GM18499 (cell line): ENCODE measurements at regions not wholly inside any gene's neighbourhood (a gene's known extent, or its start where the extent isn't known, plus 50 kb on each side); places are given as distances from the start of the nearest gene placed in this dataset.

Experiments
- ATAC-seq: cut with Tn5 transposase; IDR thresholded peaks from one replicate; pipeline ENCODE4 v1.9.1; 2021; ENCODE audit warnings: moderate number of reproducible peaks; ENCODE audit not compliant: insufficient read depth, unreplicated experiment

- no peak for ATAC-seq
Observed at GRCh38 chr22:47929646-47930185, 1167.3 kb downstream of the TBC1D22A start.

- no peak for ATAC-seq
Observed at GRCh38 chr22:47929073-47929472, 1166.6 kb downstream of the TBC1D22A start.

- no peak for ATAC-seq
Observed at GRCh38 chr22:47928631-47929030, 1166.2 kb downstream of the TBC1D22A start.

DNA sequence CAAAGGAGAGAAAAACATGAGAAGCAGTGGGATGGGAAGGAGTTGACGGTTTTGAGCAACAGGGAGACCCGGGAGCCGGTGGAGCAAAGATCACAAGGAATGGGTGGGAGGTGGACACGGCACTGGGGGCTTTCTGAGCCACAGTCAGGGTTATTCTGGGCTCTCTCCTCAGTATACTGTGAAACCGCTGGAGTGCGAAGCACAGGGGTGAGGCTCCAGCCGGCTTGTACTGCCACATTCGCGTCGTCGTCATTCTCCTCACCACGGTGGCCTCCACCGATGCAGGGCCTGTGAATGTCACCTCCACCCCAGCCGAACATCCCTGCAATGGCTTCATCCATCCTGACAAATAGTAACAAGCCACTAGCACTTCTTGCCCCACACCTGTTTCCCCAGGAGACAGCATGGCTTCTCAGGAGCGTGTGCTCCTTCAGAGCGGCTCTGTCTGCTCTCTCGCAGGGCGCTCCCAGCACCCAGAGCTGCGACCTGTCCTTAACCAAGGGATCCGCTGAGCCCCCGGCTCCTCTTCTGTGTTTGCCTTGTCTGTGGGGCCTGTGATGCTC lies 1165.3 kb downstream of the TBC1D22A start:
- ATAC-seq, result no peak

- no peak for ATAC-seq
Observed at GRCh38 chr22:47923011-47923427, 1160.6 kb downstream of the TBC1D22A start.

- no peak for ATAC-seq
Observed at GRCh38 chr22:47921906-47922305, 1159.5 kb downstream of the TBC1D22A start.

DNA sequence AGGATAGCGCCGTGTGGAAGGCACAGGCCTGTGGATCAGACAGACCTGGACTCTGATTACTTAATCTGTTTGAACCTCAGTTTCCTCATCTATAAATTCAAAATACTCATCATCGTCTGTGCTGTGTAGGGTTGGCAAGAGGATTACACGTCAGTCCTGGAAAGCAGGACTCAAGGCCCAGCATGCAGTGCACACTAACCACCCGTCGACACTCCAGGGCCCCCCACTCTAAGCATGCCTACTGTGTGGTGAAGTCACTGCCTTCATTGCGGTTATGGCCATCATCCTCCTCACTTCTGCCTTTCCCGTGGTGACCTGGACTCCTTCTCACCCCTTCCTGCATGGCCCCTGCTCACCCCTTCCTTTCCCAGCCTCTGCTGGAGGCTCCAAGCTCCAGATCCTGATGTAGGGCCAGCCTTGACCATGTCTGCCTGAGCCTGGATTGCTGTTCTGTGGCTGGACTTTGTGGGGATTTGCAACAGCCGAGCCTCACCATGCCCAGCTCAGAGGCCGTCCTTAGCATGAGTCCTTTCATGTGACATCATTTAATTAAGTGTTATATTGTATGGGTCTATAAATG lies 1158.0 kb downstream of the TBC1D22A start:
- no peak for ATAC-seq

DNA sequence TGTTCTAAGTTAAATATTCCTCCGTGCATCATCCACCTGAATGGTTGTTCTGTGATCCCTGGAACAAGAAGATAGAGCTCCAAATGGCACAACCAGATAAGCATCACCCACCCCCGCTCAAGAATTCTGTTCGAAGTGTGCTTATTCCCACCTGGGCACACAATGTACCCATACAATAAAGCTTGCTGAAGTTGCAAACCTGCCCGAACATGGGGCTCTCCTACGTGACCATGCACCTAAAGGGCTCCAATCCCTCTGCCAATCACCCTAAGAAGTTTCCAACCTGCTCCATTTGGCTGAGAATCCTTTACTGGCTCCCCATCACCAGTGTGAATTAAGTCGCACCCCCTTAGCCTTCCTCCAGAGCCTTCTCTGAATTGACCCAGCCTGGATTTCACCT lies 1157.4 kb downstream of the TBC1D22A start:
- no peak for ATAC-seq

- ATAC-seq, result no peak
Observed at GRCh38 chr22:47919001-47919441, 1156.6 kb downstream of the TBC1D22A start.

- ATAC-seq, result no peak
Observed at GRCh38 chr22:47918276-47918921, 1155.9 kb downstream of the TBC1D22A start.

DNA sequence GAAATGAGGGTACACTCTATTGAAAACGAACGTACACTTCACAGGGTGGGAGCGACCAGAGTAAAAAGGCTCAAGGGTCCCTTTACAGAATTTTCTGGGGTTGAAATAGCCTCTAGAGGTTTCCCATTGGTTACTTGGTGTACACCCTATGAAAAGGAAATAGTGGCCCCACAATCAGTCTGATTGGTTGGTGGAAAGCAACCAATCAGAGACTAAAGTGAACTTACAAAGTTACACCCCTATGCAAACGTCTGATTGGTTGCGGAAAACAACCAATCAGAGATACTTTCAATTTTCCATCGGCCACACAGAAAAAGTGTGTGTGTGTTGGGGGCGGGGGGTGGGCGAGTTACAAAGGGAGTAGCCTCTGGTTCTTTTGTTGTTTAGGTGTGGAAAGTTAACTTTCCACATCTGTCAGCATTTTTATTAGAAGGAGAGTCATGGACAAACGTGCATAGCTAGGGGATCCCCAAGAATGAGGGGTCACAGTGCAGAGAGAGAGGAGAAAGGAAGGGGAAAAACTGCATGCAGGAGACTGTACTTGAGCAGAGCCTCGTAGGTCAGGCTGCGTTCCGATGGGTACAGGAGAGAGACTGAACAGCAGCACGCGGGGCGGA lies 1152.1 kb downstream of the TBC1D22A start:
- ATAC-seq, result no peak

DNA sequence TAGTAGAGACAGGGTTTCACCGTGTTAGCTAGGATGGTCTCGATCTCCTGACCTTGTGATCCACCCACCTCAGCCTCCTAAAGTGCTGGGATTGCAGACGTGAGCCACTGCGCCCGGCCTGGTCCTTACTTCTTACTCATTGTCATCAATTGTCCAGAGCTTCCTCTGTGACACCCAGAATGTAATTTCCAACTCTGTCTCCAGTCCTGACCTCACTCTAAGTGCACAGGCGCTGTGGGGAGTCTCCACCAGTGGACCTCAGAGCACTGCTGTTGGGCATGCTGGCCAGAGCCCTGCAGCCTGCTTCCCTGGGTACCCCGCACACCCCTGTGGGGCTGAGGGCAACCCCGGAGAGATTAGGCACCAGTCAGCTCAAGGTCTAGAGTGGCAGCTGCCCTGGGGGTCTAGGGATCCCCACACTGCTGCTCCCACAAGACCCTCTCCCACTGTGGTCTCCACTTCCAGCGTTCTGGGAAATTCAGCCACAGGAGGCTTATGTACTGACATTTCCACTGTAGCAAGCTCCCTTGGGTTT lies 1140.3 kb downstream of the TBC1D22A start:
- no peak for ATAC-seq

DNA sequence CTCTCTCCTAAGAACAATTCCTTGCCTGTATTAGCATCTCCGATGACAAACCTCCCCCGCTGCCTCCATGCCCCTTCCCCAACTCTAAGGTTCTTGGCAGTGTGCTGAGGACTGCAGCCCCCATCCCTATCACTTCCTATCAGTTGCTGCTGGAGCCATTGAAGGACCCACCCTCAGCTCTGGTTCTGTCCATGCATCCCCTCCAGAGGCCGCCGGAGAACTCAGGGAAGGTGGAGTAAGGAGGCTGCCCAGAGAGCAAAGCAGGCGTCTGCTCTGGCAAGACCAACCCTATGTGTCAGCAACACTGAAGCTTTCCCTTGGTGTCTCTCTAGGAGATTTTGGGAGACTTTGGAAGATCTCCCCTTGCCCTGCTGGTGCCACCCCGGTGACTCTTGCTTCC lies 1139.5 kb downstream of the TBC1D22A start:
- ATAC-seq, result no peak

GRCh38 chr22:47899894-47900293 lies 1137.4 kb downstream of the TBC1D22A start:
- ATAC-seq, result no peak

DNA sequence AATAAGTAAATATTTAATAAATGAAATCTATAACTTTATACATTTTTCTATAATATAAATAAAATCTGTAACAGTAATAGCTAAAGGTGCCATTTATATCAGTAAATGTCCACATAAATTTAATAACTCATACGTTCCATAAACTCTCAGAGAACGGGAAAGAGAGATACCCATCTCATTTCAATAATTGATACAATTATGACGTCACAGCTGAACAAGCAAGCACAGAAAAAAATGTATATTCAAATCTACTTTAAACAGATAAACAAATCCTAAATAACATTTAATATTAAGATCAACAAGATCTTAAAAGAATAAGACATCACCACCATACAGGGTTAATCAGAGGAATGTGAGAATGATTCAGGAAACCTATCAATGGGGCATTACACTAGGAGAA lies 1136.5 kb downstream of the TBC1D22A start:
- ATAC-seq, result no peak

GRCh38 chr22:47891609-47892008 lies 1129.2 kb downstream of the TBC1D22A start:
- no peak for ATAC-seq

DNA sequence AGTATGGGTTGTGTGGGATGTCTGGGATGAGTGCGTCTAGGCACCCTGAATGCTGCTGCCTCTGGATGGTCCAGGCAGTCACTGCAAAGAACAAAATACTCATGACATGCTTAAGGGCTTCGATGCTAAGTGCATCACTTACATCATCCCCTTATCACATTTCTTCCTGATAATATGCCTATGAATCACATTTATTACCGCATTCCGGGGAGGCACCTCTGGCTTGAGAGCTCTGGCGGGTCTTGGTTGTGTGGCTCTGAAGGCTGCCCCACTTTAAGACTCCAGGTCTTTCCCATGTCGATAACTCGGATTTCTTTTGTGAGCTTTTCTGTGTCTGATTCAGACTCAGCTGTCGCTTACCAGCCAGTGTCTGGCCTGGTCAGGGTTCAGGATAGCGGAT lies 1126.4 kb downstream of the TBC1D22A start:
- no peak for ATAC-seq

GRCh38 chr22:47884775-47885174 lies 1122.3 kb downstream of the TBC1D22A start:
- ATAC-seq, result no peak

- no peak for ATAC-seq
Observed at GRCh38 chr22:47884200-47884599, 1121.8 kb downstream of the TBC1D22A start.

DNA sequence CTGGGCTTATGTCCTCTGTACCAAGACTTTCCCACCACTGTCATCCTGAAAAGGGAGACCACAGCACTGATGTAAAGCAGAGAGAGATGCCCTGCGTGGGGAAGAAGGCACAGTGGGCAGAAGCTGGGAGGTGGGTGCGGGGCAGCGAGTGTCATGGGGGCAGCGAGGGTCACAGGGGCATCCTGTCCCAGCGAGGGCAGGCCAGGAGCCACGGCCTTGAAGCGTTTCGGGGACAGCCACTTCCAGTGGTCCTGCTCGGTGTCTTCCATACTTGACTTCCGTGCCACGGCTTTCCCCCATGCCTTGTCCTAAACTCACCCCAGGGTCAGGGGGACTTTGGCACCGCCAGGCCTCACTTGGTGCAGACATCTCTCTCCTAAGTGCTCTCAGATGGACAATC lies 1121.3 kb downstream of the TBC1D22A start:
- no peak for ATAC-seq

- ATAC-seq, result no peak
Observed at GRCh38 chr22:47879346-47879745, 1116.9 kb downstream of the TBC1D22A start.
